Amniotic epithelial cell (primary cell): ENCODE measurements at regions not wholly inside any gene's neighbourhood (a gene's known extent, or its start where the extent isn't known, plus 50 kb on each side); places are given as distances from the start of the nearest gene placed in this dataset.
"Not testable (repeated sequence)": the region's sequence is repeated elsewhere in the genome, so short reads cannot be mapped to it uniquely, and the experiment has no call there.

Source experiments
- DNase-seq: peaks from one replicate; pipeline ENCODE4 v3.0.0-alpha.2; 2010; ENCODE audit warnings: low read depth

DNA sequence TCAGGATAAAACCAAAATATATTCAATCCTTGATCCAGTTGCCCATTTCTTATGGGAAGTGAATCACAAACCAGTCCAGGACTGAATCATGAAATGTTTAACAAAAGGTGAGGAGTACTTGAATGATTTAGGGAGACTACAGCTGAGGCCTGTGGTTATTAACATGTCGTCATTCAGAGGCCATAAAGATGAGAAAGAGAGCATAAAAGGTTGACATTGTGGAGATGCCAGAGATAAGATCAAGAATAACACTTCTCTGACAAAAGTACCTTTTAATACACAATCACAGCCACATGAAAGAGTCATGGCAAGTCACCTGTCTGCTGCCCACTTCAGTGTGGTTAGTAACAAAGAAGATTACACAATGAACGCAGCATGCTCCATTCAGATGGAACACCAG lies 1195.7 kb upstream of the SORCS1 start:
- DNase-seq = peak; percentile 78

DNA sequence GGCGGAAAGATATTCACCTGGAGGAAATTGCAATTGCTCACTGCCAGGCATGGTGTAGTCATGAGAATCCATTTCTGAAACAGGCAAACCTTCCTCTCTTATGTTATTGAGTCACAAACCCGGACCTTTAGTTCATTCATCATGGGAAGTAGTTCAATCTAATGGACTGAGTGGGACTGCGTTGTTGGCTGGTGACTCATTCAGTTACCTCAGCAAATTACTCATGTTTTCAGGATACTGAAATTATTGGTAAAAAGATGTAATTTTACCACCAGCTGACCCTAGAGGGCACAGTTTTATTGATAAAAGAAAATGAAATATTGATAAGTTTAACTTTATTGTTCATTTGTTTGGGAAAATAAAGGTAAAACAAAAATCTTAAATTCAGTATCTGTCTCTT lies 1194.4 kb upstream of the SORCS1 start:
- DNase-seq = peak; percentile 95

DNA sequence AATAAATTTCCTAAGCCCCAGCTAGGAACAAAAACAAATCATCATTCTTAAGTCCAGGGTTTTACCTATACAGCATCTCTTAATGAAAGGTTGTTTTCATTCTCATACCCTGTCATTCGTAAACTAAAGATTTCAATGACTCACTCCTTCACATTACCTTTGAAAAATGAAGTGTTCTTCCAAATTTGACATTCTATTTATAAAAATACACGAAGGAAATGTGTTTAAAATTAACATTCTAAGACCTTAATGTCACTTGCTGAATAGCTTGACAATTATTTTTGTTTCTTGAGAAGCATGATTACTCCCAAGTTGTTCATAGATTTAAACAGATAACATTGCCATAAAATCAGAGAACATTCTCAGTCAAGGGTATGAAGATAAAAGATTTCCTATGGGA lies 1188.3 kb upstream of the SORCS1 start:
- no peak for DNase-seq

DNA sequence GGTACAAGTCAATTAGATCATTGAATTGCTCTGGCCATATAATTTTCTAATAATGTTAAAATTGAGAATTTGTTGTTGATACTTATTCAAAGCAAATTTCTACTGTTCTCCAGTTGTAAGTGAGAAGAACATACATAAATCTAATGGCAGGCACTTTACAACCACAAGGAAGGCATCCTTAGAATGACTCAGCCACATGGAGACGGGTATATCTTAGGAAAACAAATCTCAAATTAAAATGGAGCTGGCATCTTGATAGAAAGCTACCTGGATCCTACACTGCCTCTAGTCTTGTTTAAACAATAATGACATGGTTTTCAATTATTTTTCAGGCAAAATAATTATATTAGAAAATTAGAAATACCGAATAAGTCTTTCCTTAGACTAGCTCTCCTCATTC lies 1183.7 kb upstream of the SORCS1 start:
- peak; percentile 22 for DNase-seq

DNA sequence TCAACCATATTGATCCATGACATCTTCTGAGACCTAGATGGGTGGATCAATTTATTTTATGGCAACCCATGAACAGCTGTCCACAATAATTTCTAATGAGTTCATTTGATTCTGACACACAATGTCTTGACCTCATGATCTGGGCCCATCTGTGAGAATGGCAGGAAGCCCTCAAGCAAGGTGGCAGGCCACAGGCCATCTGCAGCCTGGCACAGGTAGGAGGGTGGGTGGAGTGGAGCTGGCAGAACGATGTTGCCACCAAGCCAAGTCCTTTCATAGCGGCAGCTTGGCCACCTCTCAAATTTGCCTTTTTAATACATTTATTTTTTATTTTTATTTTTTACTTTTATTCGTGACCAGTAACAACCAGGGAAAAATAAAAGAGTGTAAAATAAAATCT lies 1181.6 kb upstream of the SORCS1 start:
- no peak for DNase-seq

DNA sequence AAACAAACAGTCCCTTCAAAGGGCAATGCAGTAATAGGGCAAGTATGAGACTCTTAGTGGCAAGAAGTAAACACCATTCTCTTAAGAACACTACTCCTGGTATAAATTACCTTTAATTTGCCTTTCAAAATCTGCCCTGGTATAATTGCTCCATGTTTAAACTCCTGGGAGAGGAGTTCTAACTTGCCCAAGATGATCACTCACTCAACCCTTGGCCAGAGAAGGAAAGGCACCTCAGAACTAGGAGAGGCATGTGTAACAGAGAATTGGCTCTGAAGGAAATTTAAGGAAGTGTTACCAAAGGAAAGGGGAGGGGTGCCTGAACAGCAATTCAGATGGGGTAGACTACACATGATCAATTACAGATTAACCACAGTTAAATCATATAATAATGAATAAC lies 1173.6 kb upstream of the SORCS1 start:
- DNase-seq = no peak

DNA sequence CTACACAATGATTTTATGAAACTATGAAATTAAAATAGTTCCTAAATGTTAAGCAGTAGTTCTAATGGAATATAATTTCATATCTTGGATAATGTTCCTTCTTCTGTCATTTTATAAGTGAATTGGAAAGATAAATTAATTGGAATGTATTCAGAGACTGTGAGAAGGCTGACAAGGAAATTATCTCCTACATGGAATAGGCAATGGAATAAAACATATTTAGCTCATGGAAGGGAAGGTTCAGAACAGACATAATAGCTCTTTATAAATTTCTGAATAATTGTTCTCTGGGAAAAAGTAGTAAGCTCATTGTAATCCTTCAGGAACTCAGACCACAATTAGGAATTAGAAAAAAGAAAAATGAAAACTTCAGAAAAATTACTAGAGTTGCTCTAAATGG lies 1172.3 kb upstream of the SORCS1 start:
- no peak for DNase-seq

DNA sequence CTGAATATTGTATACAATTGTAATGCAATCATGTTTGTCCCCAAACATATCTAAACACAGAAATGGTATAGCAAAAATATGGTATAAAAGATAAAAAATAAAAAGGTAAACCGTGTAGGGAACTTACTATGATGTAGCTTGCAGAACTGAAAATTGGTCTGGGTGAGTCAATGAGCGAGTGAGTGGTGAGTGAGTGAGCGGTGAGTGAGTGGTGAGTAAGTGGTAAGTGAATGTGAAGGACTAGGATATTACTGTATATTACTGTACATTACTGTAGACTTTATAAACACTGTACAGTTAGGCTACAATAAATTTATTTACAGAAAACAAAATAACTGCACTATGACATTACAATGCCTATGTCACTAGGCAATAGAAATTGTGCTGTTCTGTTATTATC lies 1163.2 kb upstream of the SORCS1 start:
- DNase-seq = peak; percentile 27

DNA sequence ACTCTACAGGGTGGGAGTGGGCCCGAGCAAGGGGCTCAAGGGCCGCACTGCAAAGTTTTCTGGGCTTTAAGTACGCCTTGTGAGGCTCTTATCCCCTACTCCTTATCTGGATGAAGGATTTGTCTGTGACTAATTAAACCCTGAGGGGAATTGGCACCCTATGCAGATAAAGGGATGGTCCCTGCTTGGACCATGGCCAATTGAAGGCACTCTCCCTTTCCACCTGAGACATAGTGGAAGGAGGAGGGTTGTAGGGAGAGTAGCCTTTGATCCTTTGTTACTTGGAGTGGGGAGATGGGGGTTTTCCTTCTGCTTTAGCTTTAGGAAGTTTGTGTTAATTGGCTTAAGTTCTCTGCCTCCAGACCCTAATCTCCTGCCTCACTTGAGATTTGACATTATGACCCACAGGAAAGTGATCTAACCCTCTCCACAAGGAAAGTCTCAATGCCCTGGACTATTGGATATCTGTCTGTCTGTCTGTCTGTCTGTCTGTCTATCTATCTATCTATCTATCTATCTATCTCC lies 1158.8 kb upstream of the SORCS1 start:
- no peak for DNase-seq

DNA sequence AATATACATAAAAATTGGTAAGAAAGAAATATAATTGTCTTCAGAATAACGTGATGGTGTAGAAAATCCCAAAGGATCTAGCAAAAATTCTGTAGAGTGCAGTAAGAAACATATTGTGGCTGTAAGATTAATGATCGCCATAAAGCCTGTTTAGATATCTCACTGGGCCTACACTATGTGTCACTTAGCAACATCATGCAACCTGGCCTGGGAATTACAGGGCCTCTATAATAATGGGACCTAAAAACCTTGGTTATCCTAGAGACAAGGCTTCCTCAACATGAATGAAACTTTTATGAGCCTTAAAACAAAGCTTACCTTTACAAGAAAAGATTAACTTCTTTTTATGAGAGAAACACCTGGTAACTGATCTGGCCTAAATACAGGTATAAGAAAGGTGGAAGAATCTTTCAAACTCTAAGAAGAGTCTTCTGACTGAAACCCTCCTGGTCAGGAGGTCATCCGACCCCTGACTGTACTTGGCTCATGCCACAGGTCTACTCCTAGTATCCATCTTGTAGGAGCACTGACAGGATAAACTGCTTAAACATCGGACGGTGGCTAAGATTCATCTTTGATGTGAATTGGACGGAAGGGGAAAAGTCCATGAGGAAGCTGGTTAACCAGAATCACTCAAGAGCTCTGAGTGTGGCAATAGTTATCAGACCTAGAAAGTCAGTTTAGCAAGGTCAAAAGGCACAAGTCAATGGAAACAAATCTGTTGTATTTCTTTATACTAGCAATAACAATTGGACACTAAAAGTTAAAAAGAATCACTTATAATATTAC lies 1155.1 kb upstream of the SORCS1 start:
- no peak for DNase-seq

DNA sequence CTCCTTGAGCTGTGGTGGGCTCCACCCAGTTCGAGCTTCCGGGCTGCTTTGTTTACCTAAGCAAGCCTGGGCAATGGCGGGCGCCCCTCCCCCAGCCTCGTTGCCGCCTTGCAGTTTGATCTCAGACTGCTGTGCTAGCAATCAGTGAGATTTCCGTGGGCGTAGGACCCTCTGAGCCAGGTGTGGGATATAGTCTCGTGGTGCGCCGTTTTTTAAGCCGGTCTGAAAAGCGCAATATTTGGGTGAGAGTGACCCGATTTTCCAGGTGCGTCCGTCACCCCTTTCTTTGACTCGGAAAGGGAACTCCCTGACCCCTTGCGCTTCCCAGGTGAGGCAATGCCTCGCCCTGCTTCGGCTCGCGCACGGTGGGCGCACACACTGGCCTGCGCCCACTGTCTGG lies 1151.1 kb upstream of the SORCS1 start:
- DNase-seq = not testable (repeated sequence)

DNA sequence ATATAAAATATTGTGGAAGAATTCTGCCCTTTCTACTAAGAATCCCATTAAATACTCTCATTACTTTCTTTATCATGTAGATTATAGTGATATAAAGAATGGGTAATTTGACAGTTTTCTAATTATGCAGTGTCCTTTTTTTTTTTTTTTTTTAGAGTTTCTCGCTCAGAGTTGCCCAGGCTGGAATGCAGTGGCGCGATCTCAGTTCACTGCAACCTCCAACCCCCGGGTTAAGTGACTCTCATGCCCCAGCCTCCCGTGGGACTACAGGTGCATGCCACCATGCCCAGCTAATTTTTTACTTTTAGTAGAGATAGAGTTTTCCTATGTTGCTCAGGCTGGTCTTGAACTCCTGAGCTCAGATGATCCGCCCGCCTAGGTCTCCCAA lies 1143.4 kb upstream of the SORCS1 start:
- DNase-seq = no peak

DNA sequence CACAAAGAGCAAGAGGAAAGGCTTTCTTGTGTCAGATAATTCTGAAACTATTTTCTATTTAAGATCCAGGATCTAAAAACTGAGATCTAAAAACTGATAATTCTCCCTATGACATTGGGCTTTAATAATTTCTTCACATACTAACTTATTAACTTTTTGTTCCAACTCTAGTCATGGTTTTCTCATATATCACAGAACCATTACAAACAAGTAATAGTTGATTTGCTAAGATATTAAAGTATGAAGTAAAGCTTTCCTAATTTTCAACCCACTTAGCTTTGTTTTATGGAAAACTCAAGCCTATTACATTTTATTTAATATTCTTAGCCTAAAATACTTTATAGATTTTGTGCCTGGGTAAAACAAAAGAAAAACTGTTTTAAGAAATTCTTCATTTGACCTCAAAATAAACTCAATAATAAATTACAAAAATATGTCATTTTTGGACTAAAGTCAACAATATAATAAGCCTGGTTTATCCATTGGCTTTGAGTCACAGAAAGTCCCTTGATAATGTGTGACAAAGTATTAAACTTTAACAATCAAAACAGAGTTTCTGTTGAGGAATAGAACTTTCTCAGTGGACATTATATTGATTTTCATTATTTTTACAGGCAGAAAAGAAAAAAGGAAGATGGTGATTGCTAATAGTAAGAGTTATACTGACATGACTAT lies 1142.9 kb upstream of the SORCS1 start:
- no peak for DNase-seq

DNA sequence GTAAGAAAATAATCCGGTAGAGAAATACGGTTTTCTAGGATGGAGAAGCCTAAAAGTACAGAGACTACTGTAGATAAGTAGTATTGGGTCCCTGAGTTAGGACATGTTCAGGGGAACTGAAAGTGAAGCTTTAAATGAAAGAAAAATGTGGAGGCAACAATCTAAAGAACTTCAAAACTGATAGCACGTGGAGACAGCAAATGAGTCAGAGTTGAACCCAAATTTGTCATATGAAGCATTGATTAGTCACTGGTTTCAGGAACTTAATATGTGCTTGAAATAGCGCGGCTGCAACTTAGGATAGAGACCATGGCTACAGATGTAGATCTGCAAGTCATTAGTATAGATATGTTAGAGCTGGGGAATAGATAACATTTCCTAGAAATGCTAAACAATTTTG lies 1138.6 kb upstream of the SORCS1 start:
- DNase-seq = no peak

DNA sequence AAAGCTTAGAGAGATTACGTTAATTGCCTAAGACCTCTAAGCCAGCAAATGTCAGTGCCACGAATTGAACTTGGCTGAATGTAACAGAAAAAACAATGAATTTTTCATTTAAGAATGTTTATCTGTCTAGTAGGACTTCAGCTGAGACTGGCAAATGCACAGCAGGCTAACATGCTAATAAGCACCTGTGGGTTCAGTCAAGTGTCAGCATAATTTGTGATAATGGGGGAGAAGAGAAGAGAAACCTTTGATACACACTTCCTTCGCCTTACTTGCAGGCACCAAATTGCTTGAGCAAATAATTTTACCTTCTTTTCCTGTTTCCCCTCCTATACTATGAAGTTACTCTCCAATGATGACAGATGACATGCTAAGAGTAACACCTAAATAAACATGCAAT lies 1136.5 kb upstream of the SORCS1 start:
- DNase-seq = no peak

DNA sequence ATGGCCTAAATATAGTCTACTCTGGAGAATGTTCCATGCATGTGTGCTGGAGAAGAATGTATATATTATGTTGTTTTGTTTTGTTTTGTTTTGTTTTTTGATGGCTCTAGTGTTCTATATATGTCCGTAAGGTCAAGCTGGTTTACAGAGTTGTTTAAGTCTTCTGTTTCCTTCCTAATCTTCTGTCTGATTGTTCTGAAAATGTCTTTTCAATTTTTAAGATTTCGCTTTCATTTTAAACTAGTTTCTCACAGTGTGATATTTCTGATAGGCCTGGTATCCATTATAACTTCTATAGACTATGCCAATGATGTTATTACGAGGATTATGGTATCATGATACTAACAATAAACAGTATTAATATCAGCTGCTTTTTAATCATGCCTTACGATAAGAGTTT lies 1126.3 kb upstream of the SORCS1 start:
- DNase-seq = no peak

DNA sequence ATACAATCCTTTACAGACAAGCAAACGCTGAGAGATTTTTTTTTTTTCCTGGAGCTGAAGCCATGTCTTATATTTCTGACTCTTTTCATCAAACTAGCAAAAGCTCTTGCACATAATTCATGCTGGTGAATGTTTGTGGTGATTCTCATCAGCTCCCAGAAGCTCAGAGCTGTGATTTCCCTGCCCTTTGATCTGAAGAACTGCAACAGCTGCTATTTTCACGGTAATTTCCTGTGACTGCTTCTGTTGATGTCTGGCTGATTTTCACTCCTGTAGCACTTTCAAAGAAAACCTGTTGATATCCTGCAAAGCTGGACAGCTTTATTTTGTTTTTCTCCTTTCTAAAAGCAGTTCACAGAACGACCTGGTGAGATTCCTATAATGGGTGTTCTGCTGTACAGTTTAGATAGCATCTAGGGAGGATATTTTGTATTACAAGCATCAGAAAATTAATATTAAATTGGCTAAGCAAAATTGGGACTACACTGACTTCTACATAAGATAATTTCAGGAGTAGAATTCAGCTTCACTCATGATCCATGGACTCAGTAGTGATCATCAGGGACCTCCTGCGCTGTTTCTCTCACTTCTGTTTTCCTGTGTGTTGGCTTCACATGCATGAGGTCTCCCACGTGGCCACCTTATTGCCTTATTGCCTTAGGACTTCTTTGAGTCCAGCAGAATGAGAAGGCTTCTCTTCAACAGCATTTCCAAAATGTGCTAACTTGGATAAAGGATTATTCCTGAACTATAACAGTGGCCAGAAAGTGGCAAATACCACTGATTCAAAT lies 1111.6 kb upstream of the SORCS1 start:
- DNase-seq = no peak

DNA sequence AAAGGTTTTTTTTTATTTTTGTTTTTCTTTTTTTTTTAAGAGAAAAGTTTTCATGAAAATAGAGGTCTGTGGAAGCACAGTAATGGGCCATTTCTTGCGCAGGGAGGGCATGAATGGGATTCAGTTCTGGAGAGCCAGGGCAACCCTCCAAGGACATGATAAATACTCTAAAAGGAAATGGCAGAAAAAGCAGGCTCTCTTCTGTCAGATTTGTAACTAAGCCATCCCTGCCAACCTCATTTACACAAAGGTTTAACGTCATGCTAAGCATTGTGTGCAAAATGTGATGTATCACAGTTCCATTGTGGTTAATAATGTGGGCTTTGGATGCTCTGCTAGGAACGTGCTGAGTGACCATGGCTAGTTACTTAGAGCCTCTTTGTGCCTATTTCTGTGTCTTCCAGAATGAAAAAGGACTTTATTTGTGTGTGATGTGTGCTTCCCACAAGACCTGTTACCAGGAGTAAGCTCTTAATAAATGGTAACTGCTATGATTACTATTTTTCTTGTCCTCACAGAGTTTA lies 1095.9 kb upstream of the SORCS1 start:
- DNase-seq = no peak

DNA sequence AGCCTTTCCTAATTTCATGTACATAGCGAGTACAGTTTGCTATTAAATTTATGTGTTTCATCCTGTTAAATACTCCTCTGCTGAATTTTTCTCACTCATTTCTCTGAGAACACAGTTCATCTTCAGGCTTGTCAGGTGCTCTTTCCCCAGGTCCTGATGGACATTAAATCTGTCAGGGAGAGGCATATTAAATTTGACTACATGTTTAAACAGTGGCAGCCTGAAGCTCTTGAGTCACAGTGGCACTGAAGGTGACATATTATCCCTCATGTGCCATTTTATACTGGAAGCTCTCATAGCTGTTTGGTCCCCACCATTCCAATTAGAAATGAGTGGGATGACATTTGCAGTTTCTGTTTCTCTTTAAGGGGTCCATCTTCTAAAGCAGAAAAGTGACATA lies 1089.6 kb upstream of the SORCS1 start:
- no peak for DNase-seq

DNA sequence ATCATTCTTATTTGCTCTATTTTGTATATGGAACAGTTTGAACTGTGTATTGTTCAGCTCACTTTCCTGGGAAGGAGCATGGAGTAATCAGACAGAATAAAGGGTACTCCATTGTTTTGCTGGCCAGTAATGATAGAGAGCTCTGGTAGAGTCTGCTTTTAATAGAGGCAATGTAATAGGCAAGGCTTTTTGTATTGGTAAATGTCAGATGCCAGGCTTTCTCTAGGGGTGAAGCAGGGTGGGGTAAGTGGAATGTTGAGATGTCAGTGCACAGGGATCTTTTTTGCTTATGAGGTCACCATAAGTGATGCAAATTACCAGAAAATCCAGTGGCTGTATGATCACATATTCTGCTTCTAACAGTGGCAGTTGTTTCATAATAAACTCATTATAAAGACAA lies 1088.3 kb upstream of the SORCS1 start:
- no peak for DNase-seq

DNA sequence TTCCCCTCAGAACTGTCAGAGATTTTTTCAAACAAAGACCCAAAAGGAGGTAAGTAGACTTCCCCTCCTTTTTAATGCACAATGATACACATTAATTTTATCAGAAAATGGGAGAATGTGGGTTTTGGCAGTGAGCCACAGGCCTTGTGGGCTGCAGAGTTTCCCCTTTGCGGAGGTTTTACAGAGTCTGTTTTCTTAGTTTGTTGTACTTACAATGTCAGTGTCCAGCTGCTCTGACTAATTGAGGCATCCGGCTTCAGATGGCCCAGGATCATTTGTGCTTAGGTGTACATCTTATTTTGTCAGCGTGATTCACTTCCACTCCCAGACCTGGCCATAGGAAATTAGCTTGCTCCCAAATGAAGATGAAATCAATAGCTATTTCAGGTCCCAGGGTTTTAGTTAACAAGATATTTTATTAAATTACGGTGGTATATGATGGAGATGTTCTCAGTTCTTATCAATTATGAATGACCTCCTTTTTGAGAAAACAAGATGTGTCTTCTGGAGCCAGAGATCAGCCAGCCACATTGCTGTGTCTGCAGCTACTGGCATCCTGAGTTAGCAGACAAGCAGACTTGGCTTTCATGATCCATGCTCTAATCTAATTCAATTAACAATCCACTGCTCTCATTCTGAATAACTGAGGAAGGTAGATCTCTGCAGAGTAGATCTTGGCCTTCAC lies 1086.6 kb upstream of the SORCS1 start:
- no peak for DNase-seq

DNA sequence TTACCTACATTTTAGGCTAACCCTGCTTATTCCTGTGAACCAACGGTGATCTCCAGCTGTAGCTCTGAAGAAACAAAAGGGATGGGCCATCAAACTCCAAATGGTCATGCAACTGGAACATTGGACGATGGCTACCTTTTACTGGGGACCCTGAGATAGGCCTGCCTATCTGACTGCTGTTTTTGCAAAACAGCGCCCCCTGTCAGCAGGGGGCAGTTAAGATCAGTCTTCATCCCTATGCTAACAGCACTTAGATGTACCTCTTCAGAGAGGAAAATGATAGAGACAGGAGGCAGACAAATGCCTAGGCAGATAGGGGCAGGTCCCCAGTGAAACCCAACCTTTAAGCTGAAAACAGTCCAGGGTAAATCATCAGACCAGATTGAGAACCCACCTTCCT lies 1085.4 kb upstream of the SORCS1 start:
- no peak for DNase-seq
